DND-41 (cell line): ENCODE measurements at regions not wholly inside any gene's neighbourhood (a gene's known extent, or its start where the extent isn't known, plus 50 kb on each side); places are given as distances from the start of the nearest gene placed in this dataset.

ENCODE experiments used
- EZH2 ChIP-seq: IDR thresholded peaks from 3 replicates; pipeline ENCODE4 v1.6.1; 2012; ENCODE audit warnings: borderline replicate concordance, low read depth, mild to moderate bottlenecking, moderate library complexity, low read length, inconsistent platforms; ENCODE audit not compliant: severe bottlenecking
- TF ChIP-seq, protein P1 (sequence below): IDR thresholded peaks from 2 replicates; pipeline ENCODE4 v1.5.1; 2012; ENCODE audit warnings: borderline replicate concordance, low read length, moderate library complexity, mild to moderate bottlenecking; ENCODE audit not compliant: poor library complexity, severe bottlenecking; ENCODE audit errors: extremely low read depth

DNA sequence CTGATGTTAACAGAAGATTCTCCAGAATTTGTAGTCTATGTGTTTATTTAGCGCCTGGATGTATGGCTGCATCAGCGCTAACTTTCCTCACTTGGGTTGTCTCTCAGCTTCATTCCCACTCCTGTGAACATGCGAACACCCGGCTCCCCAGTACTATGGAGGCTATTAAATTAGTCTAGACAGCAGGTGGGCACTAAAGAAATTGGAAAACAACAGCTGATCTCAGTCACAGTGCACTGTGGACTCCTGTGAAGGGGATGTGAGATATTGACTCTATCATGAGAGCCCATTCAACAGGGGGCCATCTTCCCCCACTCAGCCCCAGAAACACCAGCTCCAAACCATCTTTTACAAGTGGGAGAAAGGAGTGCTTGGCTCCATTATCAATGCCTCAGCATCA lies 471.0 kb downstream of the KDM4C start:
- TF ChIP-seq, protein P1, sequence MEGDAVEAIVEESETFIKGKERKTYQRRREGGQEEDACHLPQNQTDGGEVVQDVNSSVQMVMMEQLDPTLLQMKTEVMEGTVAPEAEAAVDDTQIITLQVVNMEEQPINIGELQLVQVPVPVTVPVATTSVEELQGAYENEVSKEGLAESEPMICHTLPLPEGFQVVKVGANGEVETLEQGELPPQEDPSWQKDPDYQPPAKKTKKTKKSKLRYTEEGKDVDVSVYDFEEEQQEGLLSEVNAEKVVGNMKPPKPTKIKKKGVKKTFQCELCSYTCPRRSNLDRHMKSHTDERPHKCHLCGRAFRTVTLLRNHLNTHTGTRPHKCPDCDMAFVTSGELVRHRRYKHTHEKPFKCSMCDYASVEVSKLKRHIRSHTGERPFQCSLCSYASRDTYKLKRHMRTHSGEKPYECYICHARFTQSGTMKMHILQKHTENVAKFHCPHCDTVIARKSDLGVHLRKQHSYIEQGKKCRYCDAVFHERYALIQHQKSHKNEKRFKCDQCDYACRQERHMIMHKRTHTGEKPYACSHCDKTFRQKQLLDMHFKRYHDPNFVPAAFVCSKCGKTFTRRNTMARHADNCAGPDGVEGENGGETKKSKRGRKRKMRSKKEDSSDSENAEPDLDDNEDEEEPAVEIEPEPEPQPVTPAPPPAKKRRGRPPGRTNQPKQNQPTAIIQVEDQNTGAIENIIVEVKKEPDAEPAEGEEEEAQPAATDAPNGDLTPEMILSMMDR = no peak
- no peak for TF ChIP-seq EZH2
